Endodermal cell (in vitro differentiated cells): ENCODE measurements at regions not wholly inside any gene's neighbourhood (a gene's known extent, or its start where the extent isn't known, plus 50 kb on each side); places are given as distances from the start of the nearest gene placed in this dataset.

Experiments
- DNase-seq: peaks from one replicate; pipeline ENCODE4 v3.0.0-alpha.2; 2017
- H3K27ac ChIP-seq: 2 replicates; pipeline ENCODE4 v1.5.1; 2013; ENCODE audit warnings: mild to moderate bottlenecking, low read depth, low read length, moderate library complexity
- H3K27me3 ChIP-seq: 2 replicates; pipeline ENCODE4 v1.6.1; 2013; ENCODE audit warnings: mild to moderate bottlenecking, low read length, moderate library complexity; ENCODE audit not compliant: insufficient read depth, control insufficient read depth, poor library complexity, severe bottlenecking
- H3K36me3 ChIP-seq: 2 replicates; pipeline ENCODE4 v1.7.0; 2013; ENCODE audit warnings: mild to moderate bottlenecking, low read length, moderate library complexity; ENCODE audit not compliant: control insufficient read depth, insufficient read depth
- H3K4me1 ChIP-seq: one replicate; pipeline ENCODE4 v1.7.0; 2013; ENCODE audit warnings: low read length; ENCODE audit not compliant: control insufficient read depth, insufficient read depth
- H3K4me3 ChIP-seq: 2 replicates; pipeline ENCODE4 v1.5.1; 2013; ENCODE audit warnings: mild to moderate bottlenecking, low read length, moderate library complexity
- H3K9ac ChIP-seq: 2 replicates; pipeline ENCODE4 v1.6.1; 2013; ENCODE audit warnings: mild to moderate bottlenecking, low read length, moderate library complexity; ENCODE audit not compliant: poor library complexity, severe bottlenecking; ENCODE audit errors: extremely low read depth
- H3K9me3 ChIP-seq: 2 replicates; pipeline ENCODE4 v1.6.1; 2013; ENCODE audit warnings: mild to moderate bottlenecking, low read length, moderate library complexity; ENCODE audit not compliant: control insufficient read depth
- H3K27ac Mint-ChIP-seq: 2 replicates; pipeline ENCODE4 v1.8.0; 2020; ENCODE audit warnings: mixed read lengths
- H3K27me3 Mint-ChIP-seq: 2 replicates; pipeline ENCODE4 v1.8.0; 2021; ENCODE audit warnings: mild to moderate bottlenecking, mixed read lengths; ENCODE audit not compliant: insufficient read depth
- H3K36me3 Mint-ChIP-seq: 2 replicates; pipeline ENCODE4 v1.8.0; 2020; ENCODE audit warnings: low read depth, mixed read lengths
- H3K4me1 Mint-ChIP-seq: 2 replicates; pipeline ENCODE4 v1.8.0; 2020; ENCODE audit warnings: mixed read lengths
- H3K4me3 Mint-ChIP-seq: 2 replicates; pipeline ENCODE4 v1.8.0; 2020; ENCODE audit warnings: mild to moderate bottlenecking, moderate library complexity, mixed read lengths
- H3K9me3 Mint-ChIP-seq: 2 replicates; pipeline ENCODE4 v1.8.0; 2020; ENCODE audit warnings: mild to moderate bottlenecking, mixed read lengths
- CTCF ChIP-seq: fragments of 200-600 bp; sonication (generic); conservative IDR thresholded peaks from 2 replicates; pipeline ENCODE4 v1.5.0; 2021; ENCODE audit warnings: antibody characterized with exemption, mild to moderate bottlenecking
- WGBS, 2 experiments: methylation state at CpG; one replicate each; pipeline versions ENCODE4 v1.1.5 to v1.1.7; 2013; ENCODE audit warnings: missing lambda C conversion rate in 2 of 2, mixed read lengths in 1 of 2; ENCODE audit not compliant: insufficient coverage in 1 of 2, insufficient read length in 1 of 2; 5-methylcytosine and 5-hydroxymethylcytosine counted together

DNA sequence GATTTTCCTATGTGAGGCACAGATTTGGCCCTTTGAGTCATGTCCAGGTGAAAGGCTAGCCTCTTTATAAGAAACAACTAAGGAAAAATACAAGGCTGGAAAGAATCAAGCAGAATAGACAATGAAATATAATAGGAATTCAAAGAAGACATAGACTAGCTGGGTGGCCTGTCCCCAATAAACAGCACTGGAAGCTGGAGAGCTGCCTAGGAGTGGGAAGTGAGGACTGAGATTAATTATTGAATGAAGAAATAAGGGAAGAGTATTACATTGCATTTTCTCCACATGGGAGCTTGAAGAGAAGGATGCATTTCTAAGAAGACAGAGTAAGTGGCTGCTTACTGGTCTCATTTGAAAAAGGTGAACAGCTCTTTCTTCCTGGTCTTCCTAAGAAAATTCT, 100.0 kb downstream of the CCDC34 start:
- H3K4me1 ChIP-seq: no peaks in the 10 kb centered on the region
- H3K9ac ChIP-seq: no peak overlapping the region
- no peak overlapping the region for H3K27ac ChIP-seq
- DNase-seq: no peak
- H3K9me3 ChIP-seq: no peaks in the 10 kb centered on the region
- no peaks in the 10 kb centered on the region for H3K36me3 Mint-ChIP-seq
- H3K36me3 ChIP-seq: no peaks in the 10 kb centered on the region
- peaks cover 3% of the 10 kb centered on the region for H3K9me3 Mint-ChIP-seq
- TF ChIP-seq CTCF: no peak
- H3K4me3 Mint-ChIP-seq: no peak overlapping the region
- H3K4me1 Mint-ChIP-seq: no peaks in the 10 kb centered on the region
- H3K27me3 Mint-ChIP-seq: peaks cover 5% of the 10 kb centered on the region
- no peak overlapping the region for H3K4me3 ChIP-seq
- no peaks in the 10 kb centered on the region for H3K27me3 ChIP-seq
- H3K27ac Mint-ChIP-seq: no peak overlapping the region

DNA sequence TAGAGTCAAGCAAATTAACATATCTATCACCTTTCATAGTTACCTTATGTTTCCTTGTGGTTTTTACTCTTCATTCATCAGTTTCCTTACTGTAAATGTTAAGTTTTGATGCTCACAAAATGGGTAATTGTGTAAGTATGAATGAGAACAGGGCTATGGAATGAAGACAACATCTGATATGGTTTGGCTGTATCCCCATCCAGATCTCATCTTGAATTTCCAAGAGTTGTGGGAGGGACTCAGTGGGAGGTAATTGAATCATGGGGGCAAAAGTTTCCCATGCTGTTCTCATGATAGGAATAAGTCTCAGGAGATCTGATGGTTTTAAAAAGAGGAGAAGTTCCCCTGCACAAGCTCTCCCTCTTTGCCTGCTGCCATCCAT, 107.6 kb downstream of the CCDC34 start:
- Mint-ChIP-seq H3K27ac (no peak overlapping the region), H3K4me3 (no peak overlapping the region), H3K4me1 (peaks cover 7% of the 10 kb centered on the region), H3K36me3 (no peaks in the 10 kb centered on the region), H3K27me3 (peaks cover 4% of the 10 kb centered on the region), H3K9me3 (peaks cover 10% of the 10 kb centered on the region)
- Histone ChIP-seq H3K9me3 (peaks cover 34% of the 10 kb centered on the region), H3K36me3 (no peaks in the 10 kb centered on the region), H3K27me3 (no peaks in the 10 kb centered on the region), H3K4me3 (no peak overlapping the region), H3K4me1 (no peaks in the 10 kb centered on the region), H3K27ac (no peak overlapping the region), H3K9ac (no peak overlapping the region)
- DNase-seq: no peak
- no peak for TF ChIP-seq CTCF

DNA sequence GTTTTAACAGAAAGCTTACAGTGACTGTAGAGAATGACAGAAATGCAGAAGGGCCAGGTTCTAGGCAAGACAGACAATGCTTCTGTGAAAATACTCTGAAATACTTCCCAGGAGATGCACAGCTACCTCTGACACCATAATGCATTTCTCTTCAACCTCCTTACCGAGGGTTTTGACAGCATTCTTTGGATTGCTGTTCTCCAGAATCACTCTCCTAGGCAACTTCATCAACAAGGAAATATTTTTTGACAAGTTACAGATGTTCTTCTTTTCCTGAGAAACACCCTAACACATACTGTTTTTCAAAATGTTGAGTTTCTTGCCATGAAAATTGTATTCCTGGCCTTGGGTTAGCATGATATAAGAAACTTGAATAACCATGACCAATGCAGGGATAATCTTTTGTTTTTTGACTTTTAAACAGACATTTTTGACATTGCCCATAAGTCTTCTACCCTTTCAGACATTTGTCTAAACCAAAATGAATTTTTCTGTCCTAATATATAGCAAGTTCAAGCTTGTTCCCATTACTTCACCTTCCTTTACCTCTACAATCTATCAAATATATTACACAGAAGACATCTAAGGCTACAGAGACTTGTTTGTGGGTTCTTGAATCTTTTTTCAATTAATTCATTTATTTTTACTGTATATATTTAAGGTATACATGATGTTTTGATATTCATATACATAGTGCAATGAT, 108.1 kb downstream of the CCDC34 start:
- Histone ChIP-seq H3K27ac (no peak overlapping the region), H3K9me3 (peaks cover 34% of the 10 kb centered on the region)

More for the DNA sequence above, 108.1 kb downstream of the CCDC34 start:
- no peaks in the 10 kb centered on the region for H3K36me3 ChIP-seq
- Mint-ChIP-seq H3K9me3 (peaks cover 10% of the 10 kb centered on the region), H3K36me3 (no peaks in the 10 kb centered on the region), H3K4me3 (no peak overlapping the region), H3K4me1 (peaks cover 7% of the 10 kb centered on the region), H3K27me3 (peaks cover 4% of the 10 kb centered on the region), H3K27ac (no peak overlapping the region)
- no peaks in the 10 kb centered on the region for H3K4me1 ChIP-seq
- WGBS, 2 experiments: 73 to 91% methylated on average over 1 of the region's 1 CpG
- TF ChIP-seq CTCF: no peak
- no peak overlapping the region for H3K9ac ChIP-seq
- no peaks in the 10 kb centered on the region for H3K27me3 ChIP-seq
- no peak overlapping the region for H3K4me3 ChIP-seq
- no peak for DNase-seq
